NCI-H345 treated with DMSO at 0.1 percent for 48 hours (cell line): ENCODE measurements at regions not wholly inside any gene's neighbourhood (a gene's known extent, or its start where the extent isn't known, plus 50 kb on each side); places are given as distances from the start of the nearest gene placed in this dataset.
A peak's percentile ranks its signal among the peaks of the same experiment; 100 is the strongest.

ENCODE experiments used
- DNase-seq: peaks from one replicate; lab custom pipeline; 2025; ENCODE audit not compliant: unreplicated experiment; lab: John Stamatoyannopoulos, UW

DNA sequence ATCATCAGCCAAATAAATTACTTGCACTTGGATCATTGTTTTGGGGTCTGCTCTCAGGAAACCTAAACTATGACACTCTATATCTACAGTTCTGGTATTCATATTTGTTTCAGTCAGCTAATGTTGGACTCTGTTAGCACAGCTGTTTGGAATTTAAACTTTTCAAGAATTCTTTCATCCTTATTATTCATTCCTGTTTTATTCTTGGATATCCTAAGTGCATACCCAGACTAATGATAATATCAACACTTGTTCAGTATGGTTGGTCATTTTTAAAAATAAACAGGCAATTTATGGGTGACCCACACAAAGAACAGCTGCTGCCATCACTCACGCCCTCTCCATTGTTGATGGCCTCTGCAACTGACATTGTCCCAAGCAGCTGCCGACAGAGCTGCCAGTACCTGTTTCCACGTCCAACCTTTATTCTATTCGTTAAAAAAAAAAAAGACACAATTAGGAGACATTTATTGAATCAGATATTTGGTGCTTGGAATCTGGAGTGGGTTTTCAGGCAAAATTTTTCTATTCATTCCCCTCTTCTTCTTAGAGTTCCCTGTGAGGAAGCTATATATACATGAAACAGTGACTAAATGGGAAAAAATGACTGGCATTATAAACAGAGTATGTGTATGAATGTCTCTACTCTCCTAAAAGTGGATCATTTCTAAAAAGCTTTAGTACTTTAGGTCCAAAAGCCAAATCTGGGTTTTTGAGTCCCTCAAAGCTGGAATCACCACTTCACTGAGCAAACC is 252.1 kb upstream of the NAV3 start:
- DNase-seq: no peak

DNA sequence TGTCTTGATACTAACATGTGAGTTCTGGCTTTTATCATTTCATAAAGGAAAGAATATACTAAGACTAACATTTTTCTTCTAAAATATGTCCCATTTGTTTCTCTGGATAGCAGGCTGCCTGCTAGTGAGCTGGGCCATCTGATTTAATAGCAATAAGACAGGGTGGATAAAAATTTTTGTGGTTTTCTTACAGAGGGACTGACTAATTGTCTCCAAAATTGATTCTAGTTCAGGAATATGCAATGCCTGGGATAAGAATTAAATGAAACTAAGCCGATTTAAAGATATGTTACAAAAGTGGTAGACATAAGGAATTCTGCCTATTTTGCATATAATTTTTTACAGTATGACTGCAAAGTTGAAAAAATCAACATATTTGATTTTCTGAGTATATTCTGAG is 252.9 kb upstream of the NAV3 start:
- no peak for DNase-seq

DNA sequence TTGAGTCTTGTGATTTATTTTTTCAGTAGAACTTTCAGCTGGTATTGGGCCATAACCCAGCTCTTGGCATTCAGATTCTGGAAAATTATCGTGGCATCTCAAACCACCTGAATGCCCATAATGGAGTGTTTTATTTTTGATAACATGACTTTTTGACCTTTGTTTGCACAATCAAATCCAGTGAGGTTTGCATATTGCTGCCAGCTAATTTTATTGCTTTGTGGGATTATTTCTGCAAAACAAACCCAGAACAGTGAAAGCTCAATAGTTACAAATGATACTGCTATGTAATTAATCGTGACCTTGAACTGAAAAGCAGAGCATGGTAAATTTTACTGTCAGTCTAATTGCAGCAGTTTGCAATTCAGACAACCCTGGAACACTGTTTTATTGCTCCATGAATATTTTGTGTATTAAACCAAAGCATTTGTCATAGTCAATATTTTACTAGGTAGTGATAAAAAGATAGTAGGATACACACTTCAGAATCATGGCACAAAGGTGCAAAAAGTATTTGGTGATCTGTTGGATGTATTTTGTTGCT is 255.2 kb upstream of the NAV3 start:
- no peak for DNase-seq

DNA sequence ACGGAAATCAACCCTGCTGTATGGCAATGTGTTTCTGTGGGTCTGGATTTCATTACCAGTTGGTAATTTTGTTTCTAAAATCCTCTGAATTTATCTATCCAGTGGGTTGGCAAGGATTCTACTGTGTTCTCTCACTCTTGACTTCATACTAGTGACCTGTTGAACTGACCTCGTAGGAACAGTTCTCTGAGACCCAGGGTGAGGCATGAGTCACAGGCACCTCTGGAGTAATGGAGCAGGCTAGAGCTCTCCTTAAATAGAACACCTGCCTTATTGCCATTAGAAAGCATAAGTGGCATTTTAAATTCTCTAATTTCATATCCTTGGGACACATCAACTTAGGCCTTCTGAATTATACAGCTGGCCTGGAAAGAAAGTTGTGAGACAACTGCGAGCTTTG is 258.3 kb upstream of the NAV3 start:
- DNase-seq: no peak

DNA sequence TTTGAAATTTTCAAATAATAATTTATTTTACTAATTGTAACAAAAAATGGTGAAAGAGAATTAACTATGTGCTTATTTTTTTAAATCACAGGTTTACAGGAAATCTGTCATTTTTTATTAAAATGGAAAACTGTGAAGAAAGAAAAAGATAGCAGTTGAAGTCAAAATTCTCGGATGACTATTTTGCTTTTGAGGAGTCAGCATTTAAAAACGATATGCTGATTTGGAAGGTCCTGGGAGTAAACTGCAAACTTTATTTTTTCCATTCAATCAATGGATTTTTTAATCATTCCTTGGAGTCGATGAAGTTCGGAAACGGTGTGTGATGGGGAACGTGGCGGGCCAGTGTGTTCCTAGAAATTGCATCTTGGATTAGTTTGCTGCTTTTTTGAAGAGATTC is 258.9 kb upstream of the NAV3 start:
- no peak for DNase-seq

DNA sequence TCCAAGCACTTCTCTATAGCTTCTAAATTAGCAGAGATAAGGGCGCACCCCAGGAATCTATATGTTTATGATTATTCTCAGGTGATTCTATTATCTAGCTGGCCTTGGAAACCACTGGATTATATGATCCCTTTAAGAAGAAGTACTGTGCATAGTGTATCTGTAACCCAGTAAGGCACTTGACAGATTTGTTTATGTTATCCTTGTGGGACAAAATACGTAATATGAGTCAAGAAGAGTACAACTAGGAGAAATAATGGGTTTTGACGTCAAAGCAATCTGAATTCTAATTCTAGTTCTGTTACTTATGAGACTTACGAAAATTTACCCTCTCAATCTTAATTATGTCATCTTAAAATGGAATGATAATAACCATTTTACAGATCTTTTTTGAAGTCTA is 259.6 kb upstream of the NAV3 start:
- DNase-seq: no peak

DNA sequence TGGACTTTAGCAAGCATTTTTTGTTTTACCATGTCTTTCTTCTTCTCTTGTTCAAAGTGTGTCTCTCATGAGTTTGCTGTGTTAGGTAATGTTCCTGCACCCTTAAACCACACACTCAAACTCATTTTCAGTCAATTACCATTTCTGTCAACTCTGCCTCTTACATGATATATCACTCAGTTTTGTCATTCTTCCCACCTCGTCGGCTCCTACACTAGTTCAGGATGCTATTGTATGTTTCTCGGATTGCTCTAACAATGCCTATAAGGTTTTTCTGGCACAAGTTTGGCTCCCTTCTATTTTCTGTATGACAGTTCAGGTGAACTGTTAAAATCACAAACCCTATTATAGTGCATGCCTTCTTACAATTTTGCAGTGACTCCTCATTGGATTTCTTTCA is 260.8 kb upstream of the NAV3 start:
- no peak for DNase-seq

DNA sequence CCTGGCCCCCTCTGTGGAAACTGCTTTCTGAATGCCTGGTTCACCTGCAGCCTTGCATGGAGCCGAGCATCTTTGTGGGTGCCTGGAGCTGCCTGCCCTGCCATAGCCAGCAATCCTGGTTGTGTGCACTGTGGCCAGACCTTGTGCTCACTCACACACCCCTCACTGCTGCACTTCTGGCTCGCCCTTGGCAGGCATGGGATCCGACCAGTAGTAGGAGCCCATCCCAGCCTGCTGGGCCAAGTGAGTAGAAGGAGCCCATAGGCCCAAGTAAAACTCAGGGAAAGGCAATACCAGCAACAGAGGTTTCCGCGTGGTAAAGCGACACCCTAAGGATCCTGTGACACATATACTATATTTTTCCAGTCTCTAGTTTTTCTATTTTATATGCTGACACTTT is 270.0 kb upstream of the NAV3 start:
- DNase-seq: no peak

DNA sequence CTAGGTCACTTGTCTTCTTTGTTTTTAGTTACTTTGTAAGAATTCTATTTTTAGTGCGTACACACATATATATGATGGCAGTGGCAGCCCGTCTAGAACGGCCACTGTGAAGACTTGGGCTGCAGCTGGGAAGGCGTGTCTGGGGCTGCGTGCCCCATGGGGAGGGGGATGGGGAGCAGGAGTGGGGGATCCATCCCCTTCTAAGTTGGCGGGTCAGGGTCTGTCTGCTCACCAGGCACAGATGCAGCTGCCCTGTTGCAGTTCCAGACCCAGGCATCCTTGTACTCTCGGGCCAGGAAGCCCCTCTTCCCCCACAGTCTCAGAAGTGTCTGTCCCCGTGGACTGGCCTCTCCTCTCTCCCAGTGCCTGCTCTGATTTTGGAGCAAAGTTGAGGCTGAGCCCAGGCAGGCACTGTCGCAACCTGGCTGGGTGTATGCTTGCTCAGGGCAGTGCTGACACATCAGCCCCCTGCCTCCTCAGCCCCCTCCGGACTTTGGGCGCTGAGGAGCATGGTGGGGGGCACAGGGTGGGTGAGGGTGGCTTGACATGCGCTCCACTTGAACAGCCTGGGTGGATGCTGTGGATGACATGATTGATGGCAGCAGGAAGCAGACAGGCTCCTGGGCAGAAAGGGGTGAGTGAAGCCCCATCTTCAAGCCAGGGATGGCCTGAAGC is 271.2 kb upstream of the NAV3 start:
- no peak for DNase-seq

DNA sequence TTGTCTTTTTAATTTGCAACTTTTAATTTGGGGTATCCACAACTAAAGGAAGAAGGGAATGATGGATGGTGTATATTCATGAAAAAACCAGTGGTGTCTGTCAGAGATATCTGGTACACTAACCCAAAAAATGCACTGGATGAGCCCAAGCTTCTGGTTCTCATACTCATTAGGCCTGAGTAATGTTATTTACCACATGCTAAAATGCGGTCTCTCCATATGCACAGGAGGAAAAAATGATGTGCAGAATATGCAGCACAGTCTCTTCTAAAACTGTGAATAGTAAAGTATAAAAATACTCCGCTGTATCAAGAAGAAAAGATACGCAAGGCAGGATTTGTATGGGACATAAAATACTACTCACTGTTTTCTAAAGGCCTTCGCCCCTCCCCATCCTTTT is 275.6 kb upstream of the NAV3 start:
- DNase-seq: no peak

DNA sequence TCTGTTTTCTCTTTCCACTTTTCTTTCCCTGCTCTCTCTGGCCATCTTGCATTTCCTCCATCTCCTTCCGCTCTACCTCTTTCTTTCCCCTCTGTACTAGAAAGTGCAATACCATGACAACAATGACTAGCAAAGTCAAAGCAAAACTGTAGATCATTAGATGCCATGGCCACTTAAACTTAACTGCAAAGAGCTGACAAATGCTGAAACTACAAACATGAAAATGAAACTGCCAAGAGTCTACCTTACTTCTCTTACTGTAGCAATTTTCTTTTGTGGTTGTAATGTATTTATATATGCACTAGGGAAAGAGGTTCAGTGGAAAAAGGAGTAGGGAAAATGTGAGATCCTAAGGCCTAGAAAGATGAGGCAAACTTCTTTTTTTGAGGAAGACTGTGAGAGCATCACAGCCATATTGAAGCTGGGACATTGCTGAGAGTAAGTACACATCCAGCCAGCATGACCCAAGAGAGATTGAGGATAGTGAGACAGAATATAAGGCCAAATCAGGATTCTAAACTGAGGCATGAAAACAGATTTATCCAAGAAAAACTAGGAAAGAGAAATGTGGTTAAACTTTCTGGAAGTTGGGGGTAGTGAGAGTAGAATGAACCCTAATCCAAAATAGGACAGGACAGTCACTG is 276.6 kb upstream of the NAV3 start:
- DNase-seq: no peak

DNA sequence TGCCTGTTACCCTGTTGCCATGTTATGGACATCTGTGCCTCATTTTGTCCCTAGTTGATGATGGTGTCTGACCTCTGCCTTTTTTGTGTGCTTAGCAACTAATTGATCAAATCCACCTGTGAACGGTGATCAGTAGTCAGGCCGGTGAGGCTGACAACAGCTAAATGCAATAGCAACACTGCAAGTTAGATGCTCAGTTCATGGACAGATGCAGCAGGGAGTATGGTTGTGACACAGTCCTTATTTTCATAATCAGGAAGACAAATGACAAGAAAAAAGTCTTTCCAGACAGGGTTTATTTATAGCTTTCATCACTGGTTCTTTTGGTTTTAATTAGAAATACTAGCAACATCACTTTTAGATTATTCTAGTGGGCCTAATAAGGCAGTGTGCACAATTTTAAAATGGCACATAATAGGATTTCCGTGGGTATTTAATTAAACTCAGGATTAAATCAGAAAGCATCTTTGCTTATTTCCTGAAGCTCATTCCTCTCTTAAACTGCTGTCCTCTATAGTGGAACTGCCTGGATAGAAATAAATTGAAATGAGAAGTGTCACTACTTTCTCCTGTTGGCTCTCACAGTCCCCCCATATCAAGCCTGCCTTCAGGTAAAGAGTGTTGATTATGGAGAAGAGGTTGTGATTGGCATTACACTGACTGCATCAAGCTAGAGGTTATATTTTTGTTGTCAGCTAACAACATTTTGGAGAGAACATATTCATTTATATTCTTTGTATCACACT is 281.1 kb upstream of the NAV3 start:
- no peak for DNase-seq

DNA sequence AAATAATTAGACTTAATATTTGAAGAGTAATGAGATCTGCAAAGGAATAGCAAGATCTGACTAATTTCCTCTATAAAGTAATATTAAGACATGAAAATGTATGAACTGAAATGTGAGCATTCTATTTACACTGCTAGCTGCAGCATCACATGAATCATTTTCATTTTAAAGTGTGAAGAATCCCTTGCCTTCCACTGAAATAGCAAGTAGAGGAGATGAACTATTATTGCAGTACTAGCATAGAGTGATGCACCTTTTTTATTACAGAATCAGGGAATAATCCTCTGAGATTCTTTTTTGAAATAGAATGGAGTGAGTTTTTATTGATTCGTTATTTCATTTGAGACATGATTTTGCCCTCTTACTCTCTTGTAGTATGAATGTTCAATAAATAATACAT is 281.9 kb upstream of the NAV3 start:
- no peak for DNase-seq

DNA sequence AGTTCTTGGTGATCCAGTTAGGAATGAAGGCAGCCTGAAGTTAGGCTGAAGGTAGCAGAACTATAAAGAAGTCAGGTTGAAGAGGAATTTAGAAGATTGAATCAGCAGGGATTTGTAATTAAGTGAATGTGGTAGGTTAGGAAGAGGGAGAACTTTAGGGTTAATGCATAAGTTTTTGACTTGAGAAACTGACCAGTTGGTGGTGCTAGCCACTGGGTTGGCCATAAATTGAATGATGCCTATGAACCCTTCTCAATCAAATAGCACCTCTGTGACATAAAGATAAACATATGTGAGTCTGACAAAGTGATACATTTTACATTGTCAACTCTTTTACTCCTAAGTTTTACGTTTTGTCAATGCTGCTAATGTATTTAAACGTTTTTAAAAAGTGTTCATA is 290.6 kb upstream of the NAV3 start:
- no peak for DNase-seq

DNA sequence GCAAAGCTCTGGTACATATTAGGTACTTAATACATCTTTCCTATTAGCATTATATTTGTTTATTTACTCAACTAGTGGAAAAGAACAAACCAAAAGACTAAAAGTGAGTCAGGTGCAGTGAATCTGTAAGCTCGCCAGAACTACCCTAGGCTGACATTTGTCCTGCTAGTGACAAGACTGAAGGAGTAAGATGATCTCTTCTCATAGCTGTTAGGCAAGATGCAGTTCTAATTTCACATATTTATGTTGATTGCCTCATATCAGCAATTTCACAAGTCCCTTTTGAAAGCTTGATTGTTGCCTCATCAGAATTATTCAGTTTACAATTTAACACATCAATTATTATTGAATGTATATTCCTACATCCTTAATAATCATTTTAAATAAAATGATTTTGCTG is 293.0 kb upstream of the NAV3 start:
- DNase-seq: no peak

DNA sequence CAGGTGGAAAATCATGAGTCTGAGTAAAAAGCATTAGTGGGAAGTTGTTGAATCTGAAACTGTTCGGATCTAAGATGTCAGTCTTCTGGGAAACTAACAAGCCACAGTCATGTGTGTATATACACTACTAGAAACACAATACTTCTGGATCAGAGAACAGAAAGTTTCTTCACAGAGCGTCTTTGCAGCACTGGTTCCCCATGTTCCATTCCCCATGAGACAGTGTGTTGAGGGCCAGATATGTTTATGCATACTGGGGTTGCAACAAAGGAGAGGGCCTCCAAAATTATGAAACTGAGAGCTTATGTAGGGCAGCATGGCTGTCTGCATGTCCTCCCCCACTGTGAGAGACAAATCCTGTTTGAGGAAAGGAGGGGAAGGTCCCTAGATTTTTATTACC is 295.0 kb upstream of the NAV3 start:
- no peak for DNase-seq

DNA sequence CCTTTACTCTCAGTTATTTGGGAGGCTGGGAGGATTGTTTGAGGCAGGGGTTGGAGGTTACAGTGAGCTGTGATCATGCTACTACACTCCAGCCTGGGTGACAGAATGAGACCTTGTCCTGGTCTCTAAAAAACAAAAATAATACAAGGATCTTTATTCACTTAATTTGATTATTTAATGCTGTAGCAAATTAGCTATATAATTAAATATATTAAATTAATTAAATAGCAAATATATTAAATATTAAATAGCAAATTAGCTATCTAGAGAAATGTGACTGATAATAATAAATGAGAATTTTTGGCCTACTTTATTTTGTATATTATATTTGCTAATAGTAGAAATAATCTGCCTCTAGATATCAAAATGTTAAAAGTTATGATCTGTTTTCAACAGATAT is 298.8 kb upstream of the NAV3 start:
- no peak for DNase-seq

DNA sequence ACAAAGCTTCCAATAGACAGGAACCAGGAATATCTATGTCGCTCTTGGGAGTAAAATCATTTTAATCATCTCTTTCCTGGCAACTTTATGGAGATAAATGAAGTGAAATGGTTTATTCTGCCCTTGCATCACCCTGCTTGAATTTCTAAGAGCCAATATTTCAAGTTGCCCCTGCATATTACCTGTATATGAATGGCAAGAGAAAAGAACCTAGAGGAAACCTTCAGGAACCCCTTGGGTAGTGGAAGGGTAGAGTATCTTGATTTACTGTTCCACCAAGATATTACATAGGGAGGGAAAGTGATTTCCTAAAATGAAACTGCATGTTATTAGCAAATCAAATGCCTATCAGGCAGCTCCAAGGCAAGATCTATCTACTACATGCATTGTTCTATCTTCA is 308.4 kb upstream of the NAV3 start:
- no peak for DNase-seq

DNA sequence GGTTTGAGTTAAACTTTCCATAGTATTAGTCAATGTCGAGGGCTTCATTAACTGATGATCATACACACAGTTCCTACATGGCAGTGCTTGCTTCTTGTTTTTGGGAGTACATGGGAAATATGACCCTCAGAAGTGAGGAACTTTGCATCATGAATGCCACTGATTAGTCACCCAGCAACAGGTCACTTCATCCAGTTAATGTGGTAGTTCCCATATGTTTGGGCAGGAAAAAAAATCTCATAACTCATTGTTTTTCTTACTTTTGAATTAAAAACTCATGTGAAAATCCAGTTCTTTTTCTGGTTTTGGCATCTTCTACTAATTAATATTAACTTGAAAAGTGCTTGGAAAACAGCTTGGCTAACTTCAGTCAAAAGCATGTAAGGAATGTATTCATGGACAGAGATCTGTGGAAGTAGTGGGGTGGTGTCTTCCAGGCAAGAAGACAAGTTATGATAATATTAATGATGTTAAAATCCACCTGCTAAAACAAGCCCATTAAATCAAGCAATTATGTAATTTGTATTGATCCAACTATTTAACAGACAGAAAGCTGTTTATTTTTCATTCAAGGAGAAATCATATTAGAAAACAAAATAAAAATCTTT is 309.1 kb upstream of the NAV3 start:
- DNase-seq: no peak

DNA sequence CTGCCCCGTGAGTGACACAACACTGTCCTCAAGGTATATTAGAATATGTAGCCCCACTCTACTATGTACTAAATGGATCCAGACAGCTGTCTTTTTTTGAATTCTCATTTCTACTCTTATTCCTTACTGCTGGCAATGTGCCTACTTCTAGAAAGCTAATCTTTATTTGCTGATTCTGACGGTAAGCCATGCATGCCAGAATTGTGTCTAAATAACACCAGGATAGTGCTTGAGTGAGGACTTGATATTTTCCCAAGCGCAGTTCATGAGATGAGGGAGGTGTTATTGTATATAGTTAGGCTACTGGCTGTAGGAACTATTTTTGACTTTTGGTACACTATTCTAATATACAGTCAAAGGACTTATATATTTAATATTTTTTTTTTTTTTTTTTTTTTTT is 316.2 kb upstream of the NAV3 start:
- peak; percentile 73 for DNase-seq

DNA sequence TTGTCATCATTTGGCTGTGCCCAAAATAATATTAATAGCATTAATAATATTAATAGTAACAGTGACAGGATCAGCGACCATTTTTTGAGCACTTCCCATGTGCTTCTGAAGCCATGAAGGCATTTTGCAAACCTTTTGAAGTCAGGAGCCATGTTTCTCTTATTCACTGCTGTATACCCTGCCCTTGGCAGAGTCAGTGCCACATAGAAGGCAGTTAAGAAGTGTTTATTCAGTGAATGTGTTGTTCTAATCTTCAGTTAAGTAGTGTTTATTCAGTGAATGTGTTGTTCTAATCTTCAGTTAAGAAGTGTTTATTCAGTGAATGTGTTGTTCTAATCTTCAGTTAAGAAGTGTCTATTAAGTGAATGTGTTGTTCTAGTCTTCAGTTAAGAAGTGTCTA is 319.7 kb upstream of the NAV3 start:
- DNase-seq: peak; percentile 16
